T-helper 17 cell (primary cell): ENCODE measurements at regions not wholly inside any gene's neighbourhood (a gene's known extent, or its start where the extent isn't known, plus 50 kb on each side); places are given as distances from the start of the nearest gene placed in this dataset.
"Not testable (repeated sequence)": the region's sequence is repeated elsewhere in the genome, so short reads cannot be mapped to it uniquely, and the experiment has no call there.

Experiments
- ATAC-seq: fragments of 150-1000 bp; cut with Tn5 transposase; 2 replicates; pipeline ENCODE4 v1.10.0; 2021; ENCODE audit warnings: mild to moderate bottlenecking, moderate library complexity
- DNase-seq, 3 donors: peaks; one replicate each; pipeline versions ENCODE4 v3.0.0 to v3.0.0-alpha.2; 2020 to 2021
- H3K9me3 ChIP-seq: one replicate; pipeline ENCODE4 v1.7.0; 2013; ENCODE audit warnings: low read length, mild to moderate bottlenecking; ENCODE audit not compliant: control insufficient read depth, poor library complexity, severe bottlenecking
- H3K27ac Mint-ChIP-seq: one replicate; pipeline ENCODE4 v1.8.0; 2022; ENCODE audit warnings: mild to moderate bottlenecking, moderate library complexity, mixed read lengths
- H3K27me3 Mint-ChIP-seq: one replicate; pipeline ENCODE4 v1.8.0; 2022; ENCODE audit warnings: mixed read lengths
- H3K36me3 Mint-ChIP-seq: one replicate; pipeline ENCODE4 v1.8.0; 2022; ENCODE audit warnings: low read depth, mixed read lengths
- H3K4me1 Mint-ChIP-seq: one replicate; pipeline ENCODE4 v1.8.0; 2022; ENCODE audit warnings: mild to moderate bottlenecking, mixed read lengths
- H3K4me3 Mint-ChIP-seq: one replicate; pipeline ENCODE4 v1.8.0; 2022; ENCODE audit warnings: mild to moderate bottlenecking, moderate library complexity, mixed read lengths

DNA sequence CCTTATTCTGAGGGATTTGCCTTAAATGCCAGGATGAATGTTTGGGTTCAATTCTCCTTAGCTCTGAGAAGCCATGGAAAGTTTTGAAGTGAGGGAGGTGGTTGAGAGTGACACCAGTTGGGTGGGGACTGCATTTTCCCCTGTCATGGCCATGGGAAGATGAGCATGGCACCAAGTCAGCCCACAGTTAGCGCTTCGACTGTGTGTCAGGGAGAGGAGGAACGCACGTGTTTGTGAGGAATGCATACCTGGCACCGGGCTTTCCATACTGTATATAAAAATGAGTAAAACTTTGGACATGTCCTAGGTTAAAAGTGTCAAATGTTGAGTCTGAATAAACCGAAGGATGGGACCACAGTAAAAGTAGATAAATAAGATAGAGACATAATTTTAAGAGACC, 187.5 kb upstream of the KL start:
- Mint-ChIP-seq H3K27me3 (peaks cover 24% of the 10 kb centered on the region), H3K4me3 (no peak overlapping the region), H3K36me3 (no peaks in the 10 kb centered on the region), H3K4me1 (no peaks in the 10 kb centered on the region), H3K27ac (no peak overlapping the region)
- no peak for ATAC-seq
- H3K9me3 ChIP-seq: no peaks in the 10 kb centered on the region
- DNase-seq: no peak

- H3K9me3 ChIP-seq: no peaks in the 10 kb centered on the region
- Mint-ChIP-seq H3K4me1 (no peaks in the 10 kb centered on the region), H3K27ac (no peak overlapping the region), H3K27me3 (peaks cover 24% of the 10 kb centered on the region), H3K4me3 (no peak overlapping the region), H3K36me3 (no peaks in the 10 kb centered on the region)
- no peak for ATAC-seq
- no peak for DNase-seq
Measured at GRCh38 chr13:32829269-32829668, 187.0 kb upstream of the KL start.

GRCh38 chr13:32829676-32830335, 186.4 kb upstream of the KL start:
- no peaks in the 10 kb centered on the region for H3K36me3 Mint-ChIP-seq
- H3K4me3 Mint-ChIP-seq: no peak overlapping the region
- H3K4me1 Mint-ChIP-seq: no peaks in the 10 kb centered on the region
- no peak for DNase-seq
- ATAC-seq: no peak
- no peaks in the 10 kb centered on the region for H3K9me3 ChIP-seq
- no peak overlapping the region for H3K27ac Mint-ChIP-seq
- peaks cover 24% of the 10 kb centered on the region for H3K27me3 Mint-ChIP-seq

- H3K9me3 ChIP-seq: no peaks in the 10 kb centered on the region
- Mint-ChIP-seq H3K4me3 (no peak overlapping the region), H3K27ac (no peak overlapping the region), H3K27me3 (peaks cover 24% of the 10 kb centered on the region), H3K4me1 (no peaks in the 10 kb centered on the region), H3K36me3 (no peaks in the 10 kb centered on the region)
- DNase-seq (no peak), ATAC-seq (no peak)
Measured at GRCh38 chr13:32830336-32831031, 185.7 kb upstream of the KL start.

- no peak for ATAC-seq
Measured at GRCh38 chr13:32837307-32837972, 178.8 kb upstream of the KL start.

DNA sequence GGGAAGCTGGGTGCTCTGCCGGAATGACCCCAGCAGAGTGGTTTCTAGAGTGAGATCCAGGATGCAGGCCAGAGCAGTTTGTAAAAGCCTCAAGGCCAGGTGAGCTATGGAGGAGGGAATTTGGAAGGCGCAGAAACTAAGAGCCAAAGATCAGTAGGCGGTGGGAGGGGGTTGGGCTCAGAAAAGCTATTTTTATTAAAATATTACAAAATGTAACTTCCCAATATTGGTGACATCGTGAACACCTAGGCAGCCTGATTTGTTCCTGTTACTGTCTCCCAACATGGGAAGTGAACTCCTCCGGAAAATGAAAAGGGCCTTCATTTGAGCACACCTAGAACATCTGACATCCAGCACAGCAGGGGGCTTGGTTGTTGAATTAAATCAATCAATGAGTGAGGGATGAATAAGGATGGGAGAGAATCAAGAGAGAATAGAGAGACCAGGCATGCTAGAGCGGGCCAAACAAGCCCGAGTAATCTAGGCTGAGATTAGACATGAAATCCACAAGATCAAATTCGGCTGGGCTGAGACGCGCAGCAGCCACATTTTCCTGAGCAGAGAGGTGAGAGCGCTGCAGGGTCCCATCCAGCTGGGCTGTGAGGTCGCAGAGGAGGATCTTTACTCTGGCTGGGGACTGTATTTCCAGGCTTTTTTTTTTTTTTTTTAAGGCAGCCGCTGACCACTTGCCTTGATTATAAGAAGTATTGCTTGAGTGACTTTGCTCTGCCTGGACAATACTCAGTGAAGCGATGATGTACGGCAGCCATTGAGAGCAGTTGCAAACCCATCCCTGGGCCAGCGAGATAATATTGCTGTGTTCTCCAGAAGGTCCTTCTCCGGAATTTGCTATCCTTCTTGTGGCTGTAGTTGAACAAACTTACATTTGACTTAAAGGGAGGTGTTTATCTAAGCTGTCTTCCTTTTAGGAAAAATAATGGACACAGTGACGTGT, 178.0 kb upstream of the KL start:
- Mint-ChIP-seq H3K4me1 (peaks cover 2% of the 10 kb centered on the region), H3K27me3 (no peaks in the 10 kb centered on the region), H3K4me3 (no peak overlapping the region), H3K27ac (no peak overlapping the region), H3K36me3 (peaks cover 2% of the 10 kb centered on the region)
- no peaks in the 10 kb centered on the region for H3K9me3 ChIP-seq
- ATAC-seq (no peak), DNase-seq (no peak)

More at GRCh38 chr13:32837307-32837972, 178.8 kb upstream of the KL start:
- H3K27ac Mint-ChIP-seq: no peak overlapping the region
- H3K36me3 Mint-ChIP-seq: peaks cover 2% of the 10 kb centered on the region
- DNase-seq: no peak
- no peaks in the 10 kb centered on the region for H3K27me3 Mint-ChIP-seq
- H3K9me3 ChIP-seq: no peaks in the 10 kb centered on the region
- H3K4me1 Mint-ChIP-seq: peaks cover 2% of the 10 kb centered on the region
- H3K4me3 Mint-ChIP-seq: no peak overlapping the region

GRCh38 chr13:32838945-32839344, 177.3 kb upstream of the KL start:
- DNase-seq (no peak), ATAC-seq (no peak)
- Mint-ChIP-seq H3K4me1 (peaks cover 2% of the 10 kb centered on the region), H3K27me3 (no peaks in the 10 kb centered on the region), H3K4me3 (no peak overlapping the region), H3K36me3 (peaks cover 2% of the 10 kb centered on the region), H3K27ac (no peak overlapping the region)
- H3K9me3 ChIP-seq: no peaks in the 10 kb centered on the region

DNA sequence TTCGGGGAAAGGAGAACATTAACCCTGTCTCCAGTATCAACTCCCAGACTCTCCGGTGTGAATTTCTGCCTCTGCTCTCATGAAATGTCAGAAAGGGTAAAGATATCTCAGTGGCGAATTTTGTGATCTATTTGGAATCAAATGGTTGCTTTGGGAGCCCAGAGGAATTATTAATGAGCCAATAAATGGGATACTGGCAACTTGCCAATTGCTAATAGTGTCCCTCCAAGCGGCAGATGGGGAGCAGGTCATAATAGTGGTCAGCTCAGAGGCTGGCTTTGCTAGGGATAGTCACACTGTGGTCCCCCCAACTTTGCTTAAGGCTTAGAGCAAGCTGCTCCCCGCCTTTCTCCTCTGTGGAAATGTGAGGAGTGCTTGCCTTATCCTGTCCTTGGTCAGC, 176.1 kb upstream of the KL start:
- Mint-ChIP-seq H3K27me3 (no peaks in the 10 kb centered on the region), H3K27ac (no peak overlapping the region), H3K36me3 (peaks cover 2% of the 10 kb centered on the region), H3K4me1 (peaks cover 2% of the 10 kb centered on the region), H3K4me3 (no peak overlapping the region)
- H3K9me3 ChIP-seq: no peaks in the 10 kb centered on the region
- no peak for DNase-seq
- no peak for ATAC-seq

GRCh38 chr13:32840989-32841713, 175.1 kb upstream of the KL start:
- DNase-seq: no peak
- Mint-ChIP-seq H3K4me3 (no peak overlapping the region), H3K4me1 (peaks cover 2% of the 10 kb centered on the region), H3K27me3 (no peaks in the 10 kb centered on the region), H3K36me3 (peaks cover 2% of the 10 kb centered on the region), H3K27ac (no peak overlapping the region)
- no peaks in the 10 kb centered on the region for H3K9me3 ChIP-seq
- ATAC-seq: no peak

DNA sequence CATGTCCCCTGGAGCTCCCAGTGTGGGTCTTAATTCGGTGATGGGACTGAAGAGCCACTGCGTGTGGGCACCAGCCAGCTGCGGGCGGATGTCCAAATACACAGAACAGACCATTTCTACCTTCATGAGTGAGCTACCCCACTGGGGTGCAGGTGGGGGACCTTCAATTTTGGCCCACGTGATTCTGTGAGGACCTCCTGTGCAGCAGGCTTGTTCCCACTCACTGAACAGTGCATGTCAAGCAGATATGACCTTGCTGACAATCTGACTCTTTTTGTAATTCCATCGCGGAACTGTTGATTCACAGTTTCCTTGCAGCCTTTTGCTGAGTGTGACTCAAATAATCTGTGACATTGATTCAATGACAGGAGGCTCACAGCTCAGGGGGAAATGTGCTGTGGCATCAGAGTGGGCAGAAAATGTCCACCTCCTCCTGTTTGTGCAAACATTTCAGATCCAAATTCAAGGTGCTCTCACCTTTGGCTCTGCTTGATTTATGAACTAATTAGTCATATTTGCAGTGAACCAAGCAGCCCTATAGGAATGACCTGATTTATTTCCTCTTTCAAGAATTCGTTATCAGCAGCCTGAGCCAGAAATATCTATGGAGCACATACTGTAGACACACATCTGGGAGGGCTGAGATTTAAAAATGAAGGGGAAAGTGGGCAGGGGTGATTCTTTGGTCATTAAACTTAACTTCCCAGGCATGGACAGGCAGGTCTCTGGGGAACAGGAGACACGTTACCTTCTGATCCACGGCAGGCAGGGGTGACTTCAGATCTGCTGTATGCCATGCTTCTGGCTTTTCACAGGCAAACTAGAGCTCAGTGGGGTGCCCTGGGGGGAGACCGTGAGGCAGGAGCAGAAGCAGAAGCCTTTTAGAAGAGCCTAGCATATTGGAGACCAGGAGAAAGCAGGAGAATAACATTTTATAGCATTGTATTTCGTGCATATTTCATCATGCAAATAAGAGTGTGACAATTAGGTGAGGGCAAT, 170.0 kb upstream of the KL start:
- no peaks in the 10 kb centered on the region for H3K36me3 Mint-ChIP-seq
- ATAC-seq (no peak), DNase-seq (no peak)
- no peak overlapping the region for H3K4me3 Mint-ChIP-seq
- no peaks in the 10 kb centered on the region for H3K4me1 Mint-ChIP-seq
- no peaks in the 10 kb centered on the region for H3K9me3 ChIP-seq
- H3K27me3 Mint-ChIP-seq: peaks cover 38% of the 10 kb centered on the region
- no peak overlapping the region for H3K27ac Mint-ChIP-seq

- ATAC-seq, H3K9me3 ChIP-seq, H3K27ac Mint-ChIP-seq, H3K4me1 Mint-ChIP-seq, H3K36me3 Mint-ChIP-seq, H3K4me3 Mint-ChIP-seq, DNase-seq: not testable (repeated sequence)
- peaks cover 40% of the 10 kb centered on the region for H3K27me3 Mint-ChIP-seq
Measured at GRCh38 chr13:32847976-32848375, 168.2 kb upstream of the KL start.

DNA sequence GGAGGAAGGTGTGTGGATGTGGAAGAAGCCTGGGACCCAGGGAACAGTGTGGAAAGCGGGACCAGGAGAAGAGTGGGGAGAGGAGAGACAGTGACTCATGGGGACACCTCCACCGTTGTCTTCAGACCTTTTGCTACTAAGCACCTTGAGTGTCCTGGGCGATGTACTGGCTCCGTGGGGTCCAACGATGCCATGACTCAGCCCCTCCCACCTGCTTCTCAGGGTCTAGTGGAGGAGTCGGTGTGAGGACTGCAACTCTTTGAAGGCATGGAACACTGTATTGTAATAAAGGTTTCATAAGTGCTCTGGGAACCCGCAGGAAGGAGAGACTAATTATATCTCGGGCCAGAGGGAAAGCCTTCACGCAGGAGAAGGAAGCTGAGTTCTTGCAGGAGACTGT, 166.9 kb upstream of the KL start:
- ATAC-seq (no peak), DNase-seq (no peak)
- peaks cover 40% of the 10 kb centered on the region for H3K27me3 Mint-ChIP-seq
- H3K4me1 Mint-ChIP-seq: no peaks in the 10 kb centered on the region
- no peak overlapping the region for H3K27ac Mint-ChIP-seq
- no peaks in the 10 kb centered on the region for H3K36me3 Mint-ChIP-seq
- no peaks in the 10 kb centered on the region for H3K9me3 ChIP-seq
- no peak overlapping the region for H3K4me3 Mint-ChIP-seq
